Body of pancreas (tissue), 4 donors: ENCODE measurements at regions not wholly inside any gene's neighbourhood (a gene's known extent, or its start where the extent isn't known, plus 50 kb on each side); places are given as distances from the start of the nearest gene placed in this dataset.

Experiments used
- CTCF ChIP-seq, 7 experiments: fragments of 450-650 bp in 4 of 7; fragments of 200-600 bp in 3 of 7; sonication (generic) in 3 of 7; IDR thresholded peaks; one replicate each; pipeline ENCODE4 v1.5.1; 2016 to 2019; ENCODE audit warnings: antibody characterized with exemption in 7 of 7
- POLR2A ChIP-seq, 3 donors: fragments of 450-650 bp; IDR thresholded peaks; one replicate each; pipeline ENCODE4 v1.6.1; 2016; ENCODE audit warnings: antibody characterized with exemption in 3 of 3, mild to moderate bottlenecking in 2 of 3

- TF ChIP-seq CTCF (IDR thresholded peaks at IDR 0.05) (no peak), POLR2A (IDR thresholded peaks at IDR 0.05) (no peak)
Observed at GRCh38 chr17:55833306-55833705, 82.5 kb downstream of the PCTP start.
